Testis (tissue), 2 donors: ENCODE measurements at regions not wholly inside any gene's neighbourhood (a gene's known extent, or its start where the extent isn't known, plus 50 kb on each side); places are given as distances from the start of the nearest gene placed in this dataset.
"Not testable (repeated sequence)": the region's sequence is repeated elsewhere in the genome, so short reads cannot be mapped to it uniquely, and the experiment has no call there.

Experiments
- DNase-seq: peaks from one replicate; pipeline ENCODE4 v3.0.0-alpha.2; 2019
- H3K27ac ChIP-seq, 2 donors: fragments of 200-600 bp; sonication (generic); one replicate each; pipeline ENCODE4 v1.5.1; 2019
- H3K27me3 ChIP-seq: fragments of 200-600 bp; sonication (generic); one replicate; pipeline ENCODE4 v1.5.1; 2019
- H3K36me3 ChIP-seq: fragments of 200-600 bp; sonication (generic); one replicate; pipeline ENCODE4 v1.5.1; 2017; ENCODE audit warnings: low read depth; ENCODE audit errors: missing control alignments
- H3K4me1 ChIP-seq: fragments of 200-600 bp; sonication (generic); one replicate; pipeline ENCODE4 v1.5.1; 2019
- H3K4me3 ChIP-seq, 2 donors: fragments of 200-600 bp; sonication (generic); one replicate each; pipeline ENCODE4 v1.5.1; 2017 to 2019
- H3K9me3 ChIP-seq: fragments of 200-600 bp; sonication (generic); one replicate; pipeline ENCODE4 v1.5.1; 2017
- CTCF ChIP-seq, 3 experiments: fragments of 450-650 bp in 2 of 3; fragments of 200-600 bp in 1 of 3; sonication (generic) in 1 of 3; IDR thresholded peaks; one replicate each; pipeline ENCODE4 v1.5.1; 2016 to 2019; ENCODE audit warnings: antibody characterized with exemption in 3 of 3, mild to moderate bottlenecking in 2 of 3, moderate library complexity in 1 of 3
- POLR2A ChIP-seq: fragments of 450-650 bp; IDR thresholded peaks from one replicate; pipeline ENCODE4 v1.6.1; 2017; ENCODE audit warnings: antibody characterized with exemption, mild to moderate bottlenecking, moderate library complexity
- WGBS, 2 donors: methylation state at CpG; one replicate each; pipeline ENCODE4 v1.1.5; 2018; 5-methylcytosine and 5-hydroxymethylcytosine counted together
- intact Hi-C: fragments of 100-400 bp; cut with DNase I; formaldehyde crosslinking; loops from one replicate; pipeline ENCODE4 v1.15.1; 2023; ENCODE audit warnings: low total_unique reads

GRCh38 chr3:75321060-75321459 is 343.1 kb upstream of the FRG2C start:
- no peaks in the 10 kb centered on the region for H3K27me3 ChIP-seq
- TF ChIP-seq POLR2A (no peak), CTCF (IDR thresholded peaks at IDR 0.05) (no peak)
- intact Hi-C loops, result no loop called here
- no peaks in the 10 kb centered on the region for H3K9me3 ChIP-seq
- DNase-seq, result no peak
- no peaks in the 10 kb centered on the region for H3K36me3 ChIP-seq
- no peaks in the 10 kb centered on the region for H3K4me1 ChIP-seq
- 90 to 93% methylated on average over 3 of the region's 3 CpGs for WGBS, 2 donors
- no peak overlapping the region for H3K27ac ChIP-seq
- H3K4me3 ChIP-seq, result no peak overlapping the region

- H3K9me3 ChIP-seq, H3K4me3 ChIP-seq, H3K4me1 ChIP-seq, DNase-seq, H3K27me3 ChIP-seq, H3K36me3 ChIP-seq, intact Hi-C loops, H3K27ac ChIP-seq: not testable (repeated sequence)
- WGBS, 2 donors, result 73 to 86% methylated on average over 2 of the region's 2 CpGs
These were observed 340.2 kb upstream of the FRG2C start for GRCh38 chr3:75323936-75324335.

GRCh38 chr3:75325716-75326115 is 338.4 kb upstream of the FRG2C start:
- no peaks in the 10 kb centered on the region for H3K36me3 ChIP-seq
- 79 to 90% methylated on average over 2 of the region's 2 CpGs for WGBS, 2 donors
- no peaks in the 10 kb centered on the region for H3K27me3 ChIP-seq
- no peak overlapping the region for H3K27ac ChIP-seq
- H3K9me3 ChIP-seq, result no peaks in the 10 kb centered on the region
- no peaks in the 10 kb centered on the region for H3K4me1 ChIP-seq
- TF ChIP-seq POLR2A (no peak), CTCF (IDR thresholded peaks at IDR 0.05) (no peak)
- intact Hi-C loops, result no loop called here
- no peak overlapping the region for H3K4me3 ChIP-seq
- DNase-seq, result no peak

GRCh38 chr3:75327453-75327852 is 336.7 kb upstream of the FRG2C start:
- TF ChIP-seq POLR2A (no peak), CTCF (IDR thresholded peaks at IDR 0.05) (no peak)
- Histone ChIP-seq H3K4me1 (no peaks in the 10 kb centered on the region), H3K27me3 (no peaks in the 10 kb centered on the region), H3K4me3 (no peak overlapping the region), H3K36me3 (no peaks in the 10 kb centered on the region), H3K9me3 (no peaks in the 10 kb centered on the region), H3K27ac (no peak overlapping the region)
- DNase-seq, result no peak
- WGBS, 2 donors, result 78 to 80% methylated on average over 2 to 9 of the region's 9 CpGs
- intact Hi-C loops, result no loop called here

GRCh38 chr3:75329476-75330097 is 334.5 kb upstream of the FRG2C start:
- TF ChIP-seq POLR2A, result no peak
- TF ChIP-seq CTCF (IDR thresholded peaks at IDR 0.05), result no peak
- Histone ChIP-seq H3K4me3 (no peak overlapping the region), H3K36me3 (no peaks in the 10 kb centered on the region), H3K27me3 (no peaks in the 10 kb centered on the region), H3K4me1 (peaks cover 5% of the 10 kb centered on the region), H3K9me3 (no peaks in the 10 kb centered on the region), H3K27ac (no peak overlapping the region)
- no peak for DNase-seq
- intact Hi-C loops, result no loop called here
- 72 to 79% methylated on average over 4 of the region's 4 CpGs for WGBS, 2 donors

GRCh38 chr3:75330446-75330845 is 333.7 kb upstream of the FRG2C start:
- H3K27ac ChIP-seq, intact Hi-C loops, H3K36me3 ChIP-seq, H3K9me3 ChIP-seq, H3K4me1 ChIP-seq, H3K27me3 ChIP-seq, H3K4me3 ChIP-seq, DNase-seq: not testable (repeated sequence)

- H3K27me3 ChIP-seq, H3K27ac ChIP-seq, H3K36me3 ChIP-seq, H3K9me3 ChIP-seq, DNase-seq, intact Hi-C loops, H3K4me1 ChIP-seq, H3K4me3 ChIP-seq: not testable (repeated sequence)
- WGBS, 2 donors, result 100% methylated on average over 1 of the region's 1 CpG
These were observed 332.0 kb upstream of the FRG2C start for GRCh38 chr3:75332090-75332489.
